Gastrocnemius medialis (tissue), 4 donors: ENCODE measurements at regions not wholly inside any gene's neighbourhood (a gene's known extent, or its start where the extent isn't known, plus 50 kb on each side); places are given as distances from the start of the nearest gene placed in this dataset.

Experiments used
- ATAC-seq, 2 donors: fragments of 150-250 bp; one replicate each; pipeline ENCODE4 v1.9.1; 2016
- DNase-seq, 2 donors: peaks; one replicate each; pipeline ENCODE4 v3.0.0-alpha.2; 2019
- H3K27ac ChIP-seq, 4 donors: fragments of 200-600 bp; sonication (generic); 1 replicate in 1 of 4; 2 replicates in 3 of 4; pipeline ENCODE4 v1.5.1; 2016 to 2018; ENCODE audit warnings: mild to moderate bottlenecking in 2 of 4, moderate library complexity in 1 of 4
- H3K27me3 ChIP-seq, 3 donors: fragments of 200-600 bp; sonication (generic) in 2 of 3; 1 replicate in 1 of 3; 2 replicates in 2 of 3; pipeline versions ENCODE4 v1.5.1 to v1.6.0; 2016 to 2019; ENCODE audit warnings: mild to moderate bottlenecking in 1 of 3, moderate library complexity in 1 of 3
- H3K36me3 ChIP-seq, 2 donors: fragments of 200-600 bp; sonication (generic) in 1 of 2; one replicate each; pipeline ENCODE4 v1.5.1; 2017 to 2018
- H3K4me1 ChIP-seq, 2 donors: fragments of 200-600 bp; sonication (generic) in 1 of 2; one replicate each; pipeline ENCODE4 v1.5.1; 2016 to 2017; ENCODE audit warnings: mild to moderate bottlenecking in 2 of 2
- H3K4me3 ChIP-seq, 4 donors: fragments of 200-600 bp; sonication (generic) in 3 of 4; 1 replicate in 1 of 4; 2 replicates in 3 of 4; pipeline ENCODE4 v1.5.1; 2016 to 2019; ENCODE audit warnings: mild to moderate bottlenecking in 2 of 4
- H3K9me3 ChIP-seq, 3 donors: fragments of 200-600 bp; sonication (generic) in 2 of 3; 1 replicate in 1 of 3; 2 replicates in 2 of 3; pipeline ENCODE4 v1.5.1; 2016 to 2019
- CTCF ChIP-seq, 5 experiments: fragments of 450-650 bp in 3 of 5; fragments of 200-600 bp in 2 of 5; sonication (generic) in 2 of 5; IDR thresholded peaks in 4 of 5; conservative IDR thresholded peaks in 1 of 5; 1 replicate in 4 of 5; 2 replicates in 1 of 5; pipeline ENCODE4 v1.5.1; 2016 to 2019; ENCODE audit warnings: antibody characterized with exemption in 5 of 5, mild to moderate bottlenecking in 3 of 5, moderate library complexity in 3 of 5
- POLR2A ChIP-seq, 2 donors: fragments of 450-650 bp; IDR thresholded peaks; one replicate each; pipeline ENCODE4 v1.6.1; 2017; ENCODE audit warnings: antibody characterized with exemption in 2 of 2, mild to moderate bottlenecking in 2 of 2, moderate library complexity in 2 of 2
- in situ Hi-C, 4 donors: fragments of 200-750 bp; cut with MboI; loops; one replicate each; pipeline versions ENCODE4 v1.15.0 to v1.8.0; 2017; ENCODE audit warnings: low sequenced_read_pairs in 4 of 4
- intact Hi-C: fragments of 100-400 bp; cut with DNase I; formaldehyde crosslinking; loops from one replicate; pipeline ENCODE4 v1.15.1; 2023; ENCODE audit warnings: low total_unique reads

GRCh38 chr13:79919091-79919490, 421.8 kb downstream of the SPRY2 start:
- intact Hi-C loops: loop anchor here (10.0 kb wide), 1 partner anchor 406 kb away; no protein-coding TSS in a partner anchor
- no peak overlapping the region for H3K4me3 ChIP-seq
- H3K27ac ChIP-seq: peak overlapping the region in 2 of 4 donors; percentile 15 to 25
- in situ Hi-C loops: no loop called here
- H3K36me3 ChIP-seq: no peaks in the 10 kb centered on the region
- no peaks in the 10 kb centered on the region for H3K27me3 ChIP-seq
- DNase-seq: no peak
- peaks cover 29 to 37% of the 10 kb centered on the region in 2 donors for H3K4me1 ChIP-seq
- no peak for TF ChIP-seq POLR2A (IDR thresholded peaks at IDR 0.05)
- TF ChIP-seq CTCF (IDR thresholded peaks at IDR 0.05 in 4 of 5, conservative IDR thresholded peaks at IDR 0.05 in 1 of 5): no peak
- H3K9me3 ChIP-seq: no peaks in the 10 kb centered on the region
- ATAC-seq: no peak

- TF ChIP-seq POLR2A (IDR thresholded peaks at IDR 0.05): no peak
- TF ChIP-seq CTCF (IDR thresholded peaks at IDR 0.05 in 4 of 5, conservative IDR thresholded peaks at IDR 0.05 in 1 of 5): no peak
These were observed 422.3 kb downstream of the SPRY2 start for GRCh38 chr13:79918620-79919019.

GRCh38 chr13:79917628-79918027, 423.3 kb downstream of the SPRY2 start:
- in situ Hi-C loops (no loop called here), intact Hi-C loops (loop anchor here (10.0 kb wide), 1 partner anchor 407 kb away; no protein-coding TSS in a partner anchor)
- H3K36me3 ChIP-seq: no peaks in the 10 kb centered on the region
- H3K27ac ChIP-seq: peak overlapping the region; percentile 24 to 66 (median 52)
- peaks cover 44 to 47% of the 10 kb centered on the region in 2 donors for H3K4me1 ChIP-seq
- no peak for TF ChIP-seq POLR2A (IDR thresholded peaks at IDR 0.05)
- no peak for TF ChIP-seq CTCF (IDR thresholded peaks at IDR 0.05 in 4 of 5, conservative IDR thresholded peaks at IDR 0.05 in 1 of 5)
- peak; percentile 49 to 72 for DNase-seq
- H3K4me3 ChIP-seq: no peak overlapping the region
- ATAC-seq: peak; percentile 100
- no peaks in the 10 kb centered on the region for H3K27me3 ChIP-seq
- no peaks in the 10 kb centered on the region for H3K9me3 ChIP-seq

More at GRCh38 chr13:79918620-79919019, 422.3 kb downstream of the SPRY2 start:
- Histone ChIP-seq H3K4me1 (peaks cover 34 to 38% of the 10 kb centered on the region in 2 donors), H3K4me3 (no peak overlapping the region), H3K9me3 (no peaks in the 10 kb centered on the region), H3K36me3 (no peaks in the 10 kb centered on the region), H3K27ac (peak overlapping the region in 2 of 4 donors; percentile 50 to 53), H3K27me3 (no peaks in the 10 kb centered on the region)
- in situ Hi-C loops (no loop called here), intact Hi-C loops (loop anchor here (10.0 kb wide), 1 partner anchor 406 kb away; no protein-coding TSS in a partner anchor)
- no peak for ATAC-seq
- DNase-seq: no peak

GRCh38 chr13:79915114-79915811, 425.7 kb downstream of the SPRY2 start:
- ATAC-seq: no peak
- no peak for DNase-seq
- H3K4me1 ChIP-seq: peaks cover 47 to 52% of the 10 kb centered on the region in 2 donors
- in situ Hi-C loops: no loop called here
- H3K36me3 ChIP-seq: no peaks in the 10 kb centered on the region
- TF ChIP-seq CTCF (IDR thresholded peaks at IDR 0.05 in 4 of 5, conservative IDR thresholded peaks at IDR 0.05 in 1 of 5) (no peak), POLR2A (IDR thresholded peaks at IDR 0.05) (no peak)
- H3K27me3 ChIP-seq: no peaks in the 10 kb centered on the region
- no peak overlapping the region for H3K27ac ChIP-seq
- no peaks in the 10 kb centered on the region for H3K9me3 ChIP-seq
- intact Hi-C loops: loop anchor here (10.0 kb wide), 1 partner anchor 410 kb away; no protein-coding TSS in a partner anchor
- no peak overlapping the region for H3K4me3 ChIP-seq
